Daoy (cell line): ENCODE measurements at regions not wholly inside any gene's neighbourhood (a gene's known extent, or its start where the extent isn't known, plus 50 kb on each side); places are given as distances from the start of the nearest gene placed in this dataset.

Experiments
- DNase-seq: peaks from one replicate; pipeline ENCODE4 v3.0.0-alpha.2; 2015; ENCODE audit warnings: low read depth

- DNase-seq: peak; percentile 80
Observed at GRCh38 chr5:8848997-8849594, 696.8 kb downstream of the SEMA5A start.

GRCh38 chr5:8851101-8851500 is 694.8 kb downstream of the SEMA5A start:
- DNase-seq: no peak

GRCh38 chr5:8857051-8857450 is 688.8 kb downstream of the SEMA5A start:
- DNase-seq: no peak

- no peak for DNase-seq
Observed at GRCh38 chr5:8861764-8862163, 684.1 kb downstream of the SEMA5A start.

- DNase-seq: peak; percentile 11
Observed at GRCh38 chr5:8864053-8864452, 681.8 kb downstream of the SEMA5A start.

GRCh38 chr5:8865266-8865665 is 680.6 kb downstream of the SEMA5A start:
- no peak for DNase-seq

- no peak for DNase-seq
Observed at GRCh38 chr5:8865686-8866374, 680.0 kb downstream of the SEMA5A start.

- no peak for DNase-seq
Observed at GRCh38 chr5:8868283-8868682, 677.6 kb downstream of the SEMA5A start.

- no peak for DNase-seq
Observed at GRCh38 chr5:8869932-8870331, 675.9 kb downstream of the SEMA5A start.

- no peak for DNase-seq
Observed at GRCh38 chr5:8870349-8870958, 675.4 kb downstream of the SEMA5A start.

GRCh38 chr5:8870959-8871355 is 674.9 kb downstream of the SEMA5A start:
- DNase-seq: no peak

GRCh38 chr5:8871446-8871845 is 674.4 kb downstream of the SEMA5A start:
- no peak for DNase-seq

- DNase-seq: no peak
Observed at GRCh38 chr5:8875722-8876121, 670.2 kb downstream of the SEMA5A start.

GRCh38 chr5:8879248-8879647 is 666.6 kb downstream of the SEMA5A start:
- DNase-seq: no peak

GRCh38 chr5:8884029-8884428 is 661.8 kb downstream of the SEMA5A start:
- no peak for DNase-seq

GRCh38 chr5:8892926-8893325 is 652.9 kb downstream of the SEMA5A start:
- DNase-seq: no peak

GRCh38 chr5:8894031-8894430 is 651.8 kb downstream of the SEMA5A start:
- no peak for DNase-seq

GRCh38 chr5:8895062-8895461 is 650.8 kb downstream of the SEMA5A start:
- DNase-seq: no peak

- DNase-seq: no peak
Observed at GRCh38 chr5:8895599-8895998, 650.3 kb downstream of the SEMA5A start.

GRCh38 chr5:8897316-8897715 is 648.6 kb downstream of the SEMA5A start:
- DNase-seq: no peak

- DNase-seq: peak; percentile 49
Observed at GRCh38 chr5:8905021-8905420, 640.9 kb downstream of the SEMA5A start.

GRCh38 chr5:8906303-8906967 is 639.4 kb downstream of the SEMA5A start:
- DNase-seq: peak; percentile 68
